ENCODE measurements at regions not wholly inside any gene's neighbourhood (a gene's known extent, or its start where the extent isn't known, plus 50 kb on each side); places are given as distances from the start of the nearest gene placed in this dataset.

- H3K36me3 ChIP-seq (ENCODE audit: insufficient read depth): no peaks in the 10 kb centered on the region
- no peaks in the 10 kb centered on the region for H3K4me1 ChIP-seq (ENCODE audit: insufficient read depth)
- DNase-seq (ENCODE audit: extremely low spot score): no peak
- no peak overlapping the region for H3K4me3 ChIP-seq (ENCODE audit: low read depth, low read length)
- WGBS: 86% methylated on average over 10 of the region's 10 CpGs
- H3K27ac ChIP-seq (ENCODE audit: low read depth): no peak overlapping the region
Observed at GRCh38 chr9:14006386-14007187, 307.4 kb downstream of the NFIB start.

GRCh38 chr9:14004110-14004509 lies 309.8 kb downstream of the NFIB start:
- no peak for DNase-seq (ENCODE audit: extremely low spot score)
- WGBS: 87% methylated on average over 1 of the region's 1 CpG

GRCh38 chr9:13994240-13994639 lies 319.7 kb downstream of the NFIB start:
- H3K4me1 ChIP-seq (ENCODE audit: insufficient read depth): no peaks in the 10 kb centered on the region
- 76% methylated on average over 3 of the region's 3 CpGs for WGBS
- H3K27ac ChIP-seq (ENCODE audit: low read depth): no peak overlapping the region
- DNase-seq (ENCODE audit: extremely low spot score): no peak
- H3K4me3 ChIP-seq (ENCODE audit: low read depth, low read length): no peak overlapping the region
- no peaks in the 10 kb centered on the region for H3K36me3 ChIP-seq (ENCODE audit: insufficient read depth)

More at GRCh38 chr9:14004110-14004509, 309.8 kb downstream of the NFIB start:
- Histone ChIP-seq H3K4me3 (ENCODE audit: low read depth, low read length) (no peak overlapping the region), H3K4me1 (ENCODE audit: insufficient read depth) (no peaks in the 10 kb centered on the region), H3K36me3 (ENCODE audit: insufficient read depth) (no peaks in the 10 kb centered on the region), H3K27ac (ENCODE audit: low read depth) (no peak overlapping the region)

GRCh38 chr9:13993632-13994185 lies 320.2 kb downstream of the NFIB start:
- H3K4me3 ChIP-seq (ENCODE audit: low read depth, low read length): no peak overlapping the region

GRCh38 chr9:13992138-13993088 lies 321.5 kb downstream of the NFIB start:
- WGBS: 89% methylated on average over 8 of the region's 8 CpGs
- no peak for DNase-seq (ENCODE audit: extremely low spot score)
- no peak overlapping the region for H3K27ac ChIP-seq (ENCODE audit: low read depth)
- no peaks in the 10 kb centered on the region for H3K36me3 ChIP-seq (ENCODE audit: insufficient read depth)
- H3K4me3 ChIP-seq (ENCODE audit: low read depth, low read length): no peak overlapping the region
- H3K4me1 ChIP-seq (ENCODE audit: insufficient read depth): no peaks in the 10 kb centered on the region

More at GRCh38 chr9:13993632-13994185, 320.2 kb downstream of the NFIB start:
- 72% methylated on average over 7 of the region's 7 CpGs for WGBS
- H3K36me3 ChIP-seq (ENCODE audit: insufficient read depth): no peaks in the 10 kb centered on the region
- DNase-seq (ENCODE audit: extremely low spot score): no peak
- H3K4me1 ChIP-seq (ENCODE audit: insufficient read depth): no peaks in the 10 kb centered on the region
- H3K27ac ChIP-seq (ENCODE audit: low read depth): no peak overlapping the region

GRCh38 chr9:13991395-13991794 lies 322.5 kb downstream of the NFIB start:
- WGBS: 96% methylated on average over 1 of the region's 1 CpG
- Histone ChIP-seq H3K27ac (ENCODE audit: low read depth) (no peak overlapping the region), H3K4me3 (ENCODE audit: low read depth, low read length) (no peak overlapping the region), H3K4me1 (ENCODE audit: insufficient read depth) (no peaks in the 10 kb centered on the region), H3K36me3 (ENCODE audit: insufficient read depth) (no peaks in the 10 kb centered on the region)
- no peak for DNase-seq (ENCODE audit: extremely low spot score)

GRCh38 chr9:13990994-13991393 lies 322.9 kb downstream of the NFIB start:
- Histone ChIP-seq H3K4me3 (ENCODE audit: low read depth, low read length) (no peak overlapping the region), H3K4me1 (ENCODE audit: insufficient read depth) (no peaks in the 10 kb centered on the region), H3K27ac (ENCODE audit: low read depth) (no peak overlapping the region), H3K36me3 (ENCODE audit: insufficient read depth) (no peaks in the 10 kb centered on the region)
- WGBS: 77% methylated on average over 4 of the region's 4 CpGs
- DNase-seq (ENCODE audit: extremely low spot score): no peak

- DNase-seq (ENCODE audit: extremely low spot score): no peak
- Histone ChIP-seq H3K4me1 (ENCODE audit: insufficient read depth) (no peaks in the 10 kb centered on the region), H3K4me3 (ENCODE audit: low read depth, low read length) (no peak overlapping the region), H3K36me3 (ENCODE audit: insufficient read depth) (no peaks in the 10 kb centered on the region), H3K27ac (ENCODE audit: low read depth) (no peak overlapping the region)
Observed at GRCh38 chr9:13990331-13990730, 323.6 kb downstream of the NFIB start.

- no peaks in the 10 kb centered on the region for H3K36me3 ChIP-seq (ENCODE audit: insufficient read depth)
- no peak overlapping the region for H3K4me3 ChIP-seq (ENCODE audit: low read depth, low read length)
- WGBS: 39% methylated on average over 1 of the region's 1 CpG
- no peaks in the 10 kb centered on the region for H3K4me1 ChIP-seq (ENCODE audit: insufficient read depth)
- DNase-seq (ENCODE audit: extremely low spot score): no peak
- H3K27ac ChIP-seq (ENCODE audit: low read depth): no peak overlapping the region
Observed at GRCh38 chr9:13988944-13989343, 325.0 kb downstream of the NFIB start.

- no peak overlapping the region for H3K4me3 ChIP-seq (ENCODE audit: low read depth, low read length)
- WGBS: 93% methylated on average over 4 of the region's 4 CpGs
- no peaks in the 10 kb centered on the region for H3K4me1 ChIP-seq (ENCODE audit: insufficient read depth)
- no peak overlapping the region for H3K27ac ChIP-seq (ENCODE audit: low read depth)
- H3K36me3 ChIP-seq (ENCODE audit: insufficient read depth): no peaks in the 10 kb centered on the region
- DNase-seq (ENCODE audit: extremely low spot score): no peak
Observed at GRCh38 chr9:13983607-13984006, 330.3 kb downstream of the NFIB start.

GRCh38 chr9:13979941-13980318 lies 334.0 kb downstream of the NFIB start:
- no peaks in the 10 kb centered on the region for H3K4me1 ChIP-seq (ENCODE audit: insufficient read depth)
- H3K4me3 ChIP-seq (ENCODE audit: low read depth, low read length): no peak overlapping the region
- no peaks in the 10 kb centered on the region for H3K36me3 ChIP-seq (ENCODE audit: insufficient read depth)
- 91% methylated on average over 2 of the region's 2 CpGs for WGBS
- no peak for DNase-seq (ENCODE audit: extremely low spot score)
- H3K27ac ChIP-seq (ENCODE audit: low read depth): no peak overlapping the region

- no peak overlapping the region for H3K27ac ChIP-seq (ENCODE audit: low read depth)
- WGBS: 93% methylated on average over 1 of the region's 1 CpG
- H3K36me3 ChIP-seq (ENCODE audit: insufficient read depth): no peaks in the 10 kb centered on the region
- DNase-seq (ENCODE audit: extremely low spot score): no peak
- no peaks in the 10 kb centered on the region for H3K4me1 ChIP-seq (ENCODE audit: insufficient read depth)
- H3K4me3 ChIP-seq (ENCODE audit: low read depth, low read length): no peak overlapping the region
Observed at GRCh38 chr9:13975611-13976290, 338.2 kb downstream of the NFIB start.

- WGBS: 90% methylated on average over 4 of the region's 4 CpGs
- Histone ChIP-seq H3K27ac (ENCODE audit: low read depth) (no peak overlapping the region), H3K4me3 (ENCODE audit: low read depth, low read length) (no peak overlapping the region), H3K4me1 (ENCODE audit: insufficient read depth) (no peaks in the 10 kb centered on the region), H3K36me3 (ENCODE audit: insufficient read depth) (no peaks in the 10 kb centered on the region)
- DNase-seq (ENCODE audit: extremely low spot score): no peak
Observed at GRCh38 chr9:13974891-13975290, 339.1 kb downstream of the NFIB start.
